Left forelimb (tissue), 1 donor: ENCODE measurements at regions not wholly inside any gene's neighbourhood (a gene's known extent, or its start where the extent isn't known, plus 50 kb on each side); places are given as distances from the start of the nearest gene placed in this dataset.
"Not testable (repeated sequence)": the region's sequence is repeated elsewhere in the genome, so short reads cannot be mapped to it uniquely, and the experiment has no call there.

ENCODE experiments used
- DNase-seq: peaks from one replicate; pipeline ENCODE4 v3.0.0-alpha.2; 2018; ENCODE audit warnings: low spot score

DNA sequence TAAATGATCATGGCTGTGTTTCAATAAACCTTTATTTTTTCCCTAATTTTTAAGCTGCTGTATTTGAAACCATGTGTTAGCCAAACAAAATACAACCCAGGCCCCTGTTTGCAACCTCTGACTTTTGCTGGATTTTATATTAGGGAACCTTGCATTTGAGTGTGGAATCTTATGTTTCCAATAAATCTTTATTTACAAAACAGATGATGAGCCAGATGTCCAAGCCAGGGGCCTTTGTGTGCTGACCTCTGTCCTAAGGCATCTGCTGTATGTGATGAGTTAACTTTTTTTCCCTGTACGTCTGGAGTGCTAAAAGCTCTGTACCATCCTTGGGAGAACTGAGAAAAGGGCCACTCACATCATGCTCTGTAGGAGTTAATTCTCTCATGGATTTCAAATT is 162.9 kb downstream of the TRIB2 start:
- no peak for DNase-seq

DNA sequence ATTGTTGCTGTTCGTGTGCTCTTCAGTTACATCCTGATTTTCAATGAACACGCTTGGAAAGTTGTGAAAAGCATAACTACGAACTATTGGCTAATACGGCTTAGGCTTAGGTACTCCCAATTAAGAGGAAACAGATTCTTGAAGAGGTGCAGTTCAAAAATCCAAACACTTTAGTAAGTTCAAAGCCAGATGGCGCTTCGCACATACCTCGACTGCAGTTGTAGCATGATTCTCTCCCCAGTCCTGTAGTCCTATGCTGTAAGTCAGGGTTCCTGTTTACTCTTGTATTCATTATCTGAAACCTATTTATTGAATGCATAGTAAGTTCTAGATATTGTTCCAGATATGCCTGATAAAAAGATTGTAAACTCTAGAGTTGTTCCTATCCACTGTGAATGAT is 165.2 kb downstream of the TRIB2 start:
- DNase-seq = no peak

DNA sequence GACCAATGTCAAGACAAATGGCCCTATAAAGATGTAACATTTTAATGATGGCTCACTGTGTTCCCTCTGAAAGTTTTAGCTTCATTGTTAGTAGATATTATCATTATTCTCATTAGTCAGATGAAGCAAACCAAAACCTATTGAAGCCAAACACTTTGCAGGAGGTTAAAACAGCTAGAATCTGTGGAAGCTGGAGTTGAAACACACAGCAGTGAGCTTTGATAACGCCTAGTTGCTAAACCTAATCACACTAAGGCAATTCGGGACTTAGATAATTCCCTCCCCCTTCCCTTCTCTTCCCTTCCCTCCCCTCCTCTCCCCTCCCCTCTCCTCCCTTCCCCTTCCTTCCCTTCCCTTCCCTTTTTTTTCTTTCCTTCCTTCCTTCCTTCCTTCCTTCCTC is 165.7 kb downstream of the TRIB2 start:
- DNase-seq = no peak

- no peak for DNase-seq
Measured at GRCh38 chr2:12883906-12884305, 167.2 kb downstream of the TRIB2 start.

DNA sequence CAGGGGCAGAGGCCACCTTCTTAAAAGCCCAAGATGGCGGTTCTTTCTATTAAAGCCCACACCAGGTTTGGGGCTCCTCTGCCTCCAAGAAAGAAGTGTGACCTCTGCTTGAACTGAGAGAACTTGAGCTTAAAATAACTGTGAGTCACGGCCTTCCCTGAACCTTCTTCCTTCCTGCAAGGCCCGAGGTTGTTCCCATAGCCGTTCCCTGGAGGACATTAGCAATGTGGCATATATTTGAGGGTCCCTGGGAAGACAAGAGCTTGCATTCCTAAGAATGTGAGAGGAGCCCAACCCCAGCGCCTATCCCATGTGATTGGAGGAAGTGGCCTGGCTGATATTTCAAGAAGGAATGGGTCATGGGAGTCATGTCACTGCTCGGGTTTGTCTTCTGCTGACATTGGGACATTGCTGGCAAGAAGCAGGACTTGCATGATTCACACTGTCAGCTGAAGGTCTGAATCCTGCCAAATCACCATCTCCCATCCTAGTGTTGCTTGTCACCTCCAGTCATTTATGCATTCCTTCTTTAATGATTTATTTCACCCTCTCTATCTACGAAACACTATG is 168.1 kb downstream of the TRIB2 start:
- no peak for DNase-seq

DNA sequence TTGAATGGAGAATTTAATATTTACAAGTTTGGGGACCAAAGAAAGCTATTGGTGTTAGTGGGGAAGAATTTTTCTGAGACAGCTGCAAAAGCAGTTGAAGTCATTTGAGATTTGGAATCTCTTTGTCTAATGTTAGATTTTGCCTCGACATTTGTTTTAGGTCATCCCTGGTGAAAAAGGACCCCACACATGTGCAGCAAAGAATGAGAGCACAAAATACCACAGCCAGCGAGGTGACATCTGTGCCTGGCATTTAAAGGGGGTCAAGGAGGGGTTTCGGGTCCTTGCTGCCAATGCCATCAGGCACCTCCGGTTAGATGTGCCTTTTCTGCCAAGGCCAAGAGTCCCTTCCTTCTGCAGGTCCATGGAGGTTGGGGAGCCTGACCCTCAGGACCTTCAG is 173.3 kb downstream of the TRIB2 start:
- DNase-seq = no peak

DNA sequence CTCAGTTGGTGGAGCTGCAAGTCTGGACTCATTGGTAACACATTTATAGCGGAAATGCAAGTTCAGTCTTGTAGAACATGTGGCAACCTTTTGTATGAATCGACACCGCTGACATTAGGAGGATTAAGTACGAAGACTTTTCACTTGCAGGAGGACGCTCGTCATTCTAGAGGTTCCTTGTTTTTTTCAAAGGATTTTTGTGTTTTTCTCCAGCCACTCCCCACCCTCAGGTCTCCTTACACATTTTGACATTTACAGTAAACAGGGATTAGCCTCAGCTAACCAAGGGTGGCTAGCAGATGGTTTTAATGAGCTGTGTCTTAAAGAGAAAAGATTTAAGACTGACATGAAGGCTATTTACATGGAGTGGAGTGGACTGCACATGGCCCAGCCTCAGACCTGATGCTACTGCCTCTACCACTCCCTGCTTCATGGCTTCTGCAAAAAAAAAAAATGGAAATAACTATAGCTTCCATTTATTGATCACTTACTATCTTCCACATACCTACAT is 173.8 kb downstream of the TRIB2 start:
- no peak for DNase-seq

DNA sequence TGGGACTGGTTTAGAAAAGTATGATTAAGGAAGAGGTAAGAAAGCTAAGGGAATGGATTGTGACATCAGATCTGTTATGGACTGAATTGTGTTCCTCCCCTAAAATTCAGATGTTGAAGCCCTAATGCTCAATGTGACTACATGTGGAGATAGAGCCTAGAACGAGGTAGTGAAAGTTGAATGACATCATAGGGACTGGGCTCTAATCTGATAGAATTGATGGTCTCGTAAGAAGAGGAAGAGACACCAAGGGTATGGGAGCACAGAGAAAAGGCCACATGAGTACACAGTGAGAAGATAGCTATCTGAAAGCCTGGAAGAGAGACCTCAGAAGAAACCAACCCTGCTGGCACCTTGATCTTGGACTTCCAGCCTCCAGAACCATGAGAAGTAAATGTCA is 178.3 kb downstream of the TRIB2 start:
- DNase-seq = no peak

DNA sequence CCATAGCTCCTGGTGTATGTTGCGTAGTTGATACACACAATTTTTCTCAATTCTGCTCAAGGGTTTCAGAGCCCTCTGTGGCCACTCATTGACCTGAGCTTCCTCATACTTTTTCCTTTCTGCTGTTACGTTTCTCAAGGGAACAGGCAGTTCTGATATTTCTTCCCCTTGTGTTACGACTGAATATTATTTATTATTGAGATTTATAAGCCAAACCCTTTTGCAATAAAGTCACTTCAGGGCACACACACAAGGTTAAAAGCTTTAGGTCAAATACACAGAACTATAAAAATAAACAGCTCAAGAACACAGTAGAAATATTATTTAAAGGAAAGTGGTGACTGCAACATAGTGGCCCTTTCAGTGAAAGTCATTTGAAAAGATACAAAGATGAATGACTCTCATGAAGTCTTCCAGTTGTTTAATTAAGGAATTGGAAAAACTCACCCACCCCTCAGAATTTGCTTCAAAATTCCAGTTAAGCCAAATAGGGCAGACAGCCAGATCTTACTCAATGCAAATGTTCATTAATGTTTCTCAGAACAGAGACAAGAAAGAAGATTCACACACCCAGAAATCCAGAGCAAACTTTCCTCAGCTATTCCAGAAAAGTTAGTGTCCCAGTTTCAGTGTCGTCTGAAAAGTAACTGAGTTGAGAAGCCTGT is 179.7 kb downstream of the TRIB2 start:
- DNase-seq = no peak

GRCh38 chr2:12897181-12897580 is 180.4 kb downstream of the TRIB2 start:
- no peak for DNase-seq

- no peak for DNase-seq
Measured at GRCh38 chr2:12903272-12903671, 186.5 kb downstream of the TRIB2 start.

DNA sequence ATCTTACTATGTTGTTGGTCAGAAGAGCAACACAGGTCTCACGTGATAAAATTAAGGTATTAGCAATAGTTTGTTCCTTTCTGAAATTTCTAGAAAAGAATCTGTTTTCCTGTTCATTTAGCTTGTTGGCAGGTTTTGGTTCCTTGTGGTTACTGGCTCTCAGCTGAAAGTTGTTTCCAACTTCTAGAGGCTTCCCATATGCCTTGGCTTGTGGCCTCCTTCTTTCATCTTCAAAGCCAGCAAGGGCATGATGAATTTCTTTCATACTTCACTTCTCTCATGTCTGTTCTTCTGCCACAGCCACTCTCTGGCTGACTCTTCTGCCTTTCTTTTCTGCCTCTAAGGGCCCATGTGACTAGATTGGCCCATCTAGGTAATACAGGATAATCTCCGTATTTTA is 193.7 kb downstream of the TRIB2 start:
- no peak for DNase-seq

- no peak for DNase-seq
Measured at GRCh38 chr2:12915787-12916186, 199.1 kb downstream of the TRIB2 start.

DNA sequence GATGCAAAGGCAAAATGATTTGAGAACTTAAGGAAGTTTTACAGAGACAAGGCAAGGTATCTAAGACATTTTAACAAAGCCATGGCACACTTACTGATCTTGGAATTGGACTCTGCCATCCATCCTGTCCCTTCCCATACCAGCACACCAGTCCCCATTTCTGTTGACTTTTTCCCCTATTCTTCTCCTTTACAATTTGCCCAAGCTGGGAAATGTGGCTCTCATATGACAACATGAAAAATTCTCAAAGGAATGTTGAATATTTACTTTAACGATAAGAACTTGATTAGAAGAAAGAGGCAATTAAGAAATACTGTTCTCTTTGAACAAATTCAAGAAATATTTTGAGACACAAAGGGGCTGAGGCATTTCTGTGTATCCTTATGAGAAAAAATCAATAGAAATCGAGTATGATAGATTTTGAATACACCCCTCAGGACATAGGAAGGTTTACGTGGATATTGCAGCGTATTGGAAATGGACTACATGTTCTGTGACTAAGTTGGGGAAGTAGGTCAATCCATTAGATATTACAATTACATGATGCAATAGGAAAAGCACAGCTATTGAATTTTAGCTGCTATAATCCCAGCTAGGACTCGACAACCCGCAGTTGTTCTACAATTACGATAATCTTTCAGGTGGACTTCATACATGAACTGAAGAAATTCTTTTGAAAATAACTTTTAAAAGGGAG is 201.6 kb downstream of the TRIB2 start:
- DNase-seq = no peak

- DNase-seq = no peak
Measured at GRCh38 chr2:12918835-12919445, 202.2 kb downstream of the TRIB2 start.

DNA sequence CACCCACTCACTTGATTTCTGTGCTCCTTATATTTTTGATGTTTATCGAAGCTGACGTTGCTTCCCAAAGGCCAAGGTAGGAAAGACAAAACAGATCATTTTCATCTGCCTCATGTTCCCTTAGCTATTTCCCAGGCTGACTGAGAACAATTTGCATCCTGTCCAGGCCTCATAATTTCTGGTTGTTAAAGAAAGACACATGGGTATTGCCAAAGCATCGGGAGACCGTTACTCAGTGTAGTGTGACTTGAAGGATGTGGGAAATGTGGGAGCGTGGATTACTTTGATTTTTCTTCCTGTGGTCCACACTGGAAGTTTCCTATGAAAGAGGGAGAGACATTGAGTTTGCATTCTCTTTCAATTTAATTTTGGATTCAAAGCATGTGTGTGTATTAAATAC is 204.6 kb downstream of the TRIB2 start:
- DNase-seq = no peak

GRCh38 chr2:12923907-12924610 is 207.3 kb downstream of the TRIB2 start:
- DNase-seq = no peak

DNA sequence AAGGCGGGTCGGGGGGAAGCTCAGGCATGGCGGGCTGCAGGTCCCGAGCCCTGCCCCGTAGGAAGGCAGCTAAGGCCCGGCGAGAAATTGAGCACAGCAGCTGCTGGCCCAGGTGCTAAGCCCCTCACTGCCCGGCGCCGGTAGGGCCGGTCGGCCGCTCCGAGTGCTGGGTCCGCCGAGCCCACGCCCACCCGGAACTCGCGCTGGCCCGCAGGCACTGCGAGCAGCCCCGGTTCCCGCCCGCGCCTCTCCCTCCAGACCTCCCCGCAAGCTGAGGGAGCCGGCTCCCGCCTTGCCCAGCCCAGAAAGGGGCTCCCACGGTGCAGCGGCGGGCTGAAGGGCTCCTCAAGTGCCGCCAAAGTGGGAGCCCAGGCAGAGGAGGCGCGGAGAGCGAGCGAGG is 209.9 kb downstream of the TRIB2 start:
- not testable (repeated sequence) for DNase-seq

DNA sequence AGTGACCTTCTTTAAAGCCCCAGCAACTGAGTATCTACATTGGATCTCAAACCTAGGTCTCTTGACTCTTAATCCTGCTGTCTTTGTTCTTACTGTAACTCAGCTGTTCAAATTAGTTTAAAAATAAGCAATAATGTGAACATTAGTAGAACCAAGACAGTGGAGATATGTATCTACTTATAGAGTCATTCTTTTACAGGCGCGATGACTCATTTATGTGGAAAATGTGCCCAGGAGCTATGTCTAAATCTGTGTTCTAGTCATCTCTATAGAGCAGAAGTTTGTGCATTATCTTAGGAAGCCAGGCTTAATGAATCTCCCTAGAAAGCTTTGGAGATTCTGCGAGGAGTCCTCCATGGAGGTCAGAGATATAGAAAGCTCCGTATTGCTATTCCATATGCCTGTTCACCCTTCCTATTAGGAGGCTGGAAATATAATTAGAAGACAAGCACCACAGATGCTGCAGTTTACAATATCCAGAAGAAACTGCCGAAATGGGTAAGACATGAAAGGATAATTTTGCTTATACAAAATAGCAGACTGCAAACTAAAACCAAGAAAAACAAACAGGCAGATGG is 211.6 kb downstream of the TRIB2 start:
- DNase-seq = no peak

DNA sequence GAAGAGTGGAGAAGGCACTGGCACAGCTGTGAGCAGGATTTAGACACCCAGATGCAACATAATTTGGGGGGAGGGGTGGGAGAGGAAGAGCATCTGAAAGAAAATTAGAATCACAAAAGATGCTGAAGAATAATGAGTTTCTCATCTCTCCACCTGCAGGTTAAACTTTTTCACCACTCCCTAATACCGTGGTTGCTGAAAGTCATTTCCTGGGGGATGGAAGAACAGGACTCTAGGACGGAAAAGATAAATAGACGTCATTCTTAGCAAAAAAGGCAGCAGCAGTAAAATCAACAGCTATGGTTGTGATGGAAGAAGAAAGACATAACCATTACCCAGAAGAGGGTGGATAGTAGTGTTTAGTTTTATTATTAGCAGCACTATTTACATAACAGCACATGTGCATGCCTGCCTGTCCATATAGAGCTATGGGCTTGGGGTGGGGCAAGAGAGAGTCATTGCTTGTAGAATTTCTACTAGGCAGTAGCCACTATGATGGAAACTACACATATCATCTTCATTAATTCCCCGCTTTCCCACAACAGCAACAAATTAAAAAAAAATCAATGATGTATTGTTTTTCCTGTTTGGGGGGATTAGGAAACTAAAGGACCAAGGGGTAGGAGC is 212.2 kb downstream of the TRIB2 start:
- no peak for DNase-seq

DNA sequence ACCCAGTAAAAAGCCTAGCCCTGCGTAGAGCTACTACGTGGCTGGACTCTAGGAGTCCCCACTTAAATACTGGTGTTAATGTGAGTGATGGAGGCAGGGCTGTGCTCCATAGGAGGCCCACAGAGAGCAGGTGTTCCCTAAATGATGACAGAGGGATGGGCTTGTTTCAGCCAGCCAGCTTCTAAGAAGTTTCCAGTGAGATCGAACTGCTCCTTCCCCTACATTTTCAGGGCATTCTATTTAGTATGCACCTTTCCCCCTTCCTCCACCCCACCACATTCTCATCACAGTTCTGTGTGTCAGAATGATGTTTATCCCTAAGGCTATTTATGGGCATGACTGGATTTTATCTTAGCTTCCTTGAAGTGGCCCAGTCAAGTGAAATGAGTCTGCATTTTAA is 213.0 kb downstream of the TRIB2 start:
- DNase-seq = no peak

- DNase-seq = no peak
Measured at GRCh38 chr2:12930391-12930790, 213.7 kb downstream of the TRIB2 start.
